ENCODE measurements at regions not wholly inside any gene's neighbourhood (a gene's known extent, or its start where the extent isn't known, plus 50 kb on each side); places are given as distances from the start of the nearest gene placed in this dataset.

- DNase-seq (ENCODE audit: low spot score) = no peak
Observed at GRCh38 chr13:57224414-57224813, 57.4 kb downstream of the PRR20E start.

GRCh38 chr13:57250472-57250871 is 83.5 kb downstream of the PRR20E start:
- DNase-seq (ENCODE audit: low spot score) = no peak

GRCh38 chr13:57253551-57253950 is 86.6 kb downstream of the PRR20E start:
- no peak for DNase-seq (ENCODE audit: low spot score)

GRCh38 chr13:57264965-57265364 is 98.0 kb downstream of the PRR20E start:
- no peak for DNase-seq (ENCODE audit: low spot score)

- DNase-seq (ENCODE audit: low spot score) = no peak
Observed at GRCh38 chr13:57270493-57270892, 103.5 kb downstream of the PRR20E start.

- no peak for DNase-seq (ENCODE audit: low spot score)
Observed at GRCh38 chr13:57286511-57287098, 119.6 kb downstream of the PRR20E start.

- DNase-seq (ENCODE audit: low spot score) = no peak
Observed at GRCh38 chr13:57302604-57303003, 135.6 kb downstream of the PRR20E start.

- no peak for DNase-seq (ENCODE audit: low spot score)
Observed at GRCh38 chr13:57311009-57311586, 144.1 kb downstream of the PRR20E start.

GRCh38 chr13:57314897-57315520 is 148.0 kb downstream of the PRR20E start:
- DNase-seq (ENCODE audit: low spot score) = peak; percentile 61

- no peak for DNase-seq (ENCODE audit: low spot score)
Observed at GRCh38 chr13:57326532-57326931, 159.5 kb downstream of the PRR20E start.

- DNase-seq (ENCODE audit: low spot score) = no peak
Observed at GRCh38 chr13:57340878-57341277, 173.9 kb downstream of the PRR20E start.

- DNase-seq (ENCODE audit: low spot score) = no peak
Observed at GRCh38 chr13:57345526-57345925, 178.5 kb downstream of the PRR20E start.

- no peak for DNase-seq (ENCODE audit: low spot score)
Observed at GRCh38 chr13:57346786-57347185, 179.8 kb downstream of the PRR20E start.

- no peak for DNase-seq (ENCODE audit: low spot score)
Observed at GRCh38 chr13:57352114-57352513, 185.1 kb downstream of the PRR20E start.

- no peak for DNase-seq (ENCODE audit: low spot score)
Observed at GRCh38 chr13:57353831-57354230, 186.8 kb downstream of the PRR20E start.

- no peak for DNase-seq (ENCODE audit: low spot score)
Observed at GRCh38 chr13:57375876-57376275, 208.9 kb downstream of the PRR20E start.

GRCh38 chr13:57408312-57408711 is 223.2 kb upstream of the PCDH17 start:
- DNase-seq (ENCODE audit: low spot score) = no peak

GRCh38 chr13:57409121-57409520 is 222.4 kb upstream of the PCDH17 start:
- DNase-seq (ENCODE audit: low spot score) = no peak

GRCh38 chr13:57409656-57410055 is 221.9 kb upstream of the PCDH17 start:
- no peak for DNase-seq (ENCODE audit: low spot score)

- DNase-seq (ENCODE audit: low spot score) = no peak
Observed at GRCh38 chr13:57418067-57418677, 213.4 kb upstream of the PCDH17 start.

GRCh38 chr13:57424379-57424778 is 207.2 kb upstream of the PCDH17 start:
- DNase-seq (ENCODE audit: low spot score) = no peak

GRCh38 chr13:57425531-57425930 is 206.0 kb upstream of the PCDH17 start:
- no peak for DNase-seq (ENCODE audit: low spot score)

GRCh38 chr13:57437587-57437986 is 194.0 kb upstream of the PCDH17 start:
- no peak for DNase-seq (ENCODE audit: low spot score)

All from SK-N-DZ (cell line).